Transverse colon (tissue), 4 donors: ENCODE measurements at regions not wholly inside any gene's neighbourhood (a gene's known extent, or its start where the extent isn't known, plus 50 kb on each side); places are given as distances from the start of the nearest gene placed in this dataset.
"Not testable (repeated sequence)": the region's sequence is repeated elsewhere in the genome, so short reads cannot be mapped to it uniquely, and the experiment has no call there.

Experiments
- EP300 ChIP-seq: sonication (generic); formaldehyde crosslinking; IDR thresholded peaks from one replicate; pipeline ENCODE4 v1.6.1; 2017; ENCODE audit warnings: antibody characterized with exemption, low read depth
- POLR2A ChIP-seq: fragments of 450-650 bp; IDR thresholded peaks from one replicate; pipeline ENCODE4 v1.6.1; 2016; ENCODE audit warnings: antibody characterized with exemption, mild to moderate bottlenecking, moderate library complexity
- POLR2AphosphoS5 ChIP-seq, 3 donors: sonication (generic); formaldehyde crosslinking; IDR thresholded peaks; one replicate each; pipeline ENCODE4 v1.6.1; 2016; ENCODE audit warnings: antibody characterized with exemption in 3 of 3
- TF ChIP-seq, protein P1 (sequence below), 5 experiments: fragments of 200-600 bp in 3 of 5; fragments of 450-650 bp in 2 of 5; sonication (generic) in 3 of 5; IDR thresholded peaks; 1 replicate in 2 of 5; 2 replicates in 3 of 5; pipeline ENCODE4 v1.5.1; 2016 to 2017; ENCODE audit warnings: antibody characterized with exemption in 5 of 5, inconsistent platforms in 3 of 5, mild to moderate bottlenecking in 2 of 5, moderate library complexity in 1 of 5

DNA sequence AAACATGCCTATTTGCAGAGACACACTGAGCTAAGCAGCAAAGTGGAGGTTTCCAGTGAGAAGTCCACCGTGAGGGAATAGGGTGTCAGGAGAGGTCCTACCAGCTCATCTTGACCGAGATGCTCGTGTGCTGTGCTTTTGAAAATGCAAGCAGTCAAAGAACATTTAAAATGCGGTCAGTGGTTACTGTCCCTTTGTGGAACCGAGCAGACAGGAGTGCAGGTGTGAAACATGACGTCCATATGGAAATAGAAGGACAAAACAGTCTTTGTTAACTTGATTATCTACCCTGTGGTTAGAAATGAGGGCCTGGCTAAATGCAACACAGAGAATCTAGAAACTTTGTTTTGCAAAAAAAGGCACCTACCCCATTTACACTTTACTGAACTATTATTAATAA, 473.3 kb downstream of the SPATA31A6 start:
- TF ChIP-seq, protein P1, sequence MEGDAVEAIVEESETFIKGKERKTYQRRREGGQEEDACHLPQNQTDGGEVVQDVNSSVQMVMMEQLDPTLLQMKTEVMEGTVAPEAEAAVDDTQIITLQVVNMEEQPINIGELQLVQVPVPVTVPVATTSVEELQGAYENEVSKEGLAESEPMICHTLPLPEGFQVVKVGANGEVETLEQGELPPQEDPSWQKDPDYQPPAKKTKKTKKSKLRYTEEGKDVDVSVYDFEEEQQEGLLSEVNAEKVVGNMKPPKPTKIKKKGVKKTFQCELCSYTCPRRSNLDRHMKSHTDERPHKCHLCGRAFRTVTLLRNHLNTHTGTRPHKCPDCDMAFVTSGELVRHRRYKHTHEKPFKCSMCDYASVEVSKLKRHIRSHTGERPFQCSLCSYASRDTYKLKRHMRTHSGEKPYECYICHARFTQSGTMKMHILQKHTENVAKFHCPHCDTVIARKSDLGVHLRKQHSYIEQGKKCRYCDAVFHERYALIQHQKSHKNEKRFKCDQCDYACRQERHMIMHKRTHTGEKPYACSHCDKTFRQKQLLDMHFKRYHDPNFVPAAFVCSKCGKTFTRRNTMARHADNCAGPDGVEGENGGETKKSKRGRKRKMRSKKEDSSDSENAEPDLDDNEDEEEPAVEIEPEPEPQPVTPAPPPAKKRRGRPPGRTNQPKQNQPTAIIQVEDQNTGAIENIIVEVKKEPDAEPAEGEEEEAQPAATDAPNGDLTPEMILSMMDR (IDR thresholded peaks at IDR 0.05) = not testable (repeated sequence)
- TF ChIP-seq POLR2AphosphoS5 (IDR thresholded peaks at IDR 0.05); POLR2A; EP300: not testable (repeated sequence)
